ENCODE measurements at regions not wholly inside any gene's neighbourhood (a gene's known extent, or its start where the extent isn't known, plus 50 kb on each side); places are given as distances from the start of the nearest gene placed in this dataset.

GRCh38 chr1:193471981-193472380 lies 285.6 kb upstream of the B3GALT2 start:
- TF ChIP-seq EZH2 (IDR thresholded peaks at IDR 0.05) (no peak), CTCF (IDR thresholded peaks at IDR 0.05) (no peak)

Data from neural progenitor cell (in vitro differentiated cells).